ENCODE measurements at regions not wholly inside any gene's neighbourhood (a gene's known extent, or its start where the extent isn't known, plus 50 kb on each side); places are given as distances from the start of the nearest gene placed in this dataset.
A peak's percentile ranks its signal among the peaks of the same experiment; 100 is the strongest.

GRCh38 chr4:108264693-108265092 is 96.0 kb upstream of the LEF1 start:
- peaks cover 2% of the 10 kb centered on the region for H3K4me1 Mint-ChIP-seq (ENCODE audit: low read depth)
- no peaks in the 10 kb centered on the region for H3K9me3 Mint-ChIP-seq (ENCODE audit: low read depth)
- peaks cover 29% of the 10 kb centered on the region for H3K36me3 Mint-ChIP-seq
- no peaks in the 10 kb centered on the region for H3K27me3 Mint-ChIP-seq
- H3K4me3 Mint-ChIP-seq = no peak overlapping the region
- no peak overlapping the region for H3K27ac Mint-ChIP-seq

- Mint-ChIP-seq H3K36me3 (peaks cover 31% of the 10 kb centered on the region), H3K4me3 (no peak overlapping the region), H3K27me3 (no peaks in the 10 kb centered on the region), H3K4me1 (ENCODE audit: low read depth) (peaks cover 2% of the 10 kb centered on the region), H3K9me3 (ENCODE audit: low read depth) (no peaks in the 10 kb centered on the region), H3K27ac (no peak overlapping the region)
Observed at GRCh38 chr4:108263057-108263456, 94.3 kb upstream of the LEF1 start.

GRCh38 chr4:108261026-108261425 is 92.3 kb upstream of the LEF1 start:
- peaks cover 32% of the 10 kb centered on the region for H3K36me3 Mint-ChIP-seq
- H3K27me3 Mint-ChIP-seq = no peaks in the 10 kb centered on the region
- peaks cover 2% of the 10 kb centered on the region for H3K4me1 Mint-ChIP-seq (ENCODE audit: low read depth)
- H3K27ac Mint-ChIP-seq = no peak overlapping the region
- H3K9me3 Mint-ChIP-seq (ENCODE audit: low read depth) = no peaks in the 10 kb centered on the region
- H3K4me3 Mint-ChIP-seq = no peak overlapping the region

GRCh38 chr4:108256538-108256937 is 87.8 kb upstream of the LEF1 start:
- no peak overlapping the region for H3K27ac Mint-ChIP-seq
- H3K9me3 Mint-ChIP-seq (ENCODE audit: low read depth) = no peaks in the 10 kb centered on the region
- no peaks in the 10 kb centered on the region for H3K27me3 Mint-ChIP-seq
- H3K4me1 Mint-ChIP-seq (ENCODE audit: low read depth) = peaks cover 3% of the 10 kb centered on the region
- H3K36me3 Mint-ChIP-seq = peaks cover 24% of the 10 kb centered on the region
- H3K4me3 Mint-ChIP-seq = no peak overlapping the region

DNA sequence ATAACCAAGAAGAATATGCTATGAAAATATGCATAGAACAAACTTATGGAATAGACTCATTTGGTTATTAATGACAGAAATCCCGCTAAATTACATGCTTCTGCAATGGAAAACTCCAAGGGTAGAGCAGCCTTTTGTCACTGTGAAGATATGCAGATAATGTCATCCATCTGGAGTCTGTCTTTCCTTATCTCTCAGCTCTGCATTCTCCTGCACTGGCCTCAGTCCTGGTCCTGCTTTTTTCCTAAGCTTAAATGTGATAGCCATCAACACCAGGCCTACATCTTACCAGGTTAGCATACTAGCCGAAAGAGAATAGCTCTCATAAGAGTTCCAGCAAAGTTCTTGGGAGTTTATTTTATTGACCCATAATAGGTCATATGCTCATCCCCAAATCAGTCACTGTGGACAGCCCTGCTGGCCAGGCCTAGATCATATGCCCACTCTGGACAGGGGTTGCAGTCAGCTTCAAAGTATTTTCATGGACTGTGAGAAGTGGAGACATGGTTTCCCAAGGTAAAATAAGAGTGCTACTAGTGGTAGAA is 86.5 kb upstream of the LEF1 start:
- H3K4me1 Mint-ChIP-seq (ENCODE audit: low read depth) = peaks cover 3% of the 10 kb centered on the region
- H3K27ac Mint-ChIP-seq = no peak overlapping the region
- H3K4me3 Mint-ChIP-seq = no peak overlapping the region
- no peaks in the 10 kb centered on the region for H3K27me3 Mint-ChIP-seq
- no peaks in the 10 kb centered on the region for H3K9me3 Mint-ChIP-seq (ENCODE audit: low read depth)
- peaks cover 22% of the 10 kb centered on the region for H3K36me3 Mint-ChIP-seq

- H3K27me3 Mint-ChIP-seq = no peaks in the 10 kb centered on the region
- H3K4me3 Mint-ChIP-seq = no peak overlapping the region
- peaks cover 12% of the 10 kb centered on the region for H3K9me3 Mint-ChIP-seq (ENCODE audit: low read depth)
Observed at GRCh38 chr4:108249397-108249796, 80.7 kb upstream of the LEF1 start.

GRCh38 chr4:108247387-108248049 is 78.8 kb upstream of the LEF1 start:
- Mint-ChIP-seq H3K9me3 (ENCODE audit: low read depth) (peaks cover 12% of the 10 kb centered on the region), H3K27ac (no peak overlapping the region), H3K4me1 (ENCODE audit: low read depth) (peaks cover 21% of the 10 kb centered on the region), H3K27me3 (no peaks in the 10 kb centered on the region), H3K36me3 (peaks cover 16% of the 10 kb centered on the region), H3K4me3 (no peak overlapping the region)

More at GRCh38 chr4:108249397-108249796, 80.7 kb upstream of the LEF1 start:
- H3K4me1 Mint-ChIP-seq (ENCODE audit: low read depth) = peaks cover 10% of the 10 kb centered on the region
- H3K36me3 Mint-ChIP-seq = peaks cover 27% of the 10 kb centered on the region
- no peak overlapping the region for H3K27ac Mint-ChIP-seq

- Mint-ChIP-seq H3K4me1 (ENCODE audit: low read depth) (peaks cover 22% of the 10 kb centered on the region), H3K36me3 (peaks cover 14% of the 10 kb centered on the region), H3K27me3 (no peaks in the 10 kb centered on the region), H3K27ac (peak overlapping the region; percentile 54), H3K4me3 (no peak overlapping the region), H3K9me3 (ENCODE audit: low read depth) (peaks cover 12% of the 10 kb centered on the region)
Observed at GRCh38 chr4:108244606-108245005, 75.9 kb upstream of the LEF1 start.

- no peaks in the 10 kb centered on the region for H3K9me3 Mint-ChIP-seq (ENCODE audit: low read depth)
- no peaks in the 10 kb centered on the region for H3K27me3 Mint-ChIP-seq
- peaks cover 17% of the 10 kb centered on the region for H3K36me3 Mint-ChIP-seq
- H3K4me1 Mint-ChIP-seq (ENCODE audit: low read depth) = peaks cover 27% of the 10 kb centered on the region
- H3K27ac Mint-ChIP-seq = no peak overlapping the region
- H3K4me3 Mint-ChIP-seq = no peak overlapping the region
Observed at GRCh38 chr4:108240366-108240765, 71.6 kb upstream of the LEF1 start.

DNA sequence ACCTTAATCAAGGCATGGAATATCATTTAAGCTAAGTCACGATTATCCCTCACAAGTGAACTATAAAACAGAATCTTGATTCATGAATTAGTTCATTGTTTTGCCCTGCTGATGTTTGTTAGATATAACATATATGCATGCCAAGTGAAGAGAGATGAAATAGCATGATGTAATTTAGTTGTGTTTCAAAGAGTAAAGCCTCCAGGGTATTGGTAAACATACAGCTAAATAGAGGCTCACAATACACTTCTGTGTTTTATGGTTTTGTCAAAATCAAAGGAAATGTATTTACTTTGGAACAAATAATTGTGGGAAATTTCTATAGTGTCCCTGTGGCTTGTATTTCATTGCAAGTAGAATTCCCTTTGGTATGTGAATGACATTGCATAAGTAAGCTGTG is 69.0 kb upstream of the LEF1 start:
- H3K4me3 Mint-ChIP-seq = no peak overlapping the region
- H3K4me1 Mint-ChIP-seq (ENCODE audit: low read depth) = peaks cover 12% of the 10 kb centered on the region
- H3K27me3 Mint-ChIP-seq = no peaks in the 10 kb centered on the region
- H3K9me3 Mint-ChIP-seq (ENCODE audit: low read depth) = no peaks in the 10 kb centered on the region
- H3K36me3 Mint-ChIP-seq = peaks cover 30% of the 10 kb centered on the region
- no peak overlapping the region for H3K27ac Mint-ChIP-seq

DNA sequence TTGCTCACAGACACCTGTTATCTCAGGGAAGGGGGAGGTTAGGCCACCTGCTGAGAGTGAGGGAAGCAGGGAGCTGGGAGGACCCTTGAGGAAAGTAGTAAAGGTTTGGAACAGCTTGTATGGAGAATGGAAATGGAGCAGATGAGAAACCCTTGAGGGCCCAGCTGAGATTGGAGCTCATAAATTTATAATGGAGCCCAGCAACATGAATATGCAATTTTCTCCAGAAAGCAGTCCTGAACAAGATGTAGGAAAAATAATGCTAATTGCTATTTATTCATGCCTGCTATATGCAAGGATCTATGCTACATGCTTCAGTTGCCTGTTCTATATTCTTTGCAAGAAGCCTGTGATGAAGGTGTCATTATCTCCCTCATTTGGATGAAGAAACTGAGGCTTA is 67.5 kb upstream of the LEF1 start:
- Mint-ChIP-seq H3K36me3 (peaks cover 38% of the 10 kb centered on the region), H3K27ac (no peak overlapping the region), H3K27me3 (no peaks in the 10 kb centered on the region), H3K4me3 (no peak overlapping the region), H3K4me1 (ENCODE audit: low read depth) (peaks cover 19% of the 10 kb centered on the region), H3K9me3 (ENCODE audit: low read depth) (no peaks in the 10 kb centered on the region)

DNA sequence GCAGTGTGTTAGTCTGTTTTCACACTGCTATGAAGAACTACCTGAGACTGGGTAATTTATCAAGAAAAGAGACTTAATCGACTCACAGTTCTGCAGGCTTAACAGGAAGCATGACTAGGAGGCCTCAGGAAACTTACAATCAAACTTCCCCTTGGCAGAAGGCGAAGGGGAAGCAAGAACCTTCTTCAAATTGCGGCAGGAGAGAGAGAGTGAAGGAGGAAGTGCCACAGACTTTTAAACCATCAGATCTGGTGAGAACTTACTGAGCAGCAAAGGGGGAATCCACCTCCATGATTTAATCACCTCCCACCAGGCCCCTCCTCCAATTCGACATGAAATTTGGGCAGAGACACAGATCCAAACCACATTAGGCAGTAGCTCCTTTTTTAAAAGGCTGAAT is 59.2 kb upstream of the LEF1 start:
- Mint-ChIP-seq H3K4me1 (ENCODE audit: low read depth) (peaks cover 10% of the 10 kb centered on the region), H3K36me3 (peaks cover 28% of the 10 kb centered on the region), H3K4me3 (no peak overlapping the region), H3K27ac (no peak overlapping the region), H3K9me3 (ENCODE audit: low read depth) (peaks cover 4% of the 10 kb centered on the region), H3K27me3 (no peaks in the 10 kb centered on the region)

GRCh38 chr4:108224611-108225053 is 55.9 kb upstream of the LEF1 start:
- peaks cover 20% of the 10 kb centered on the region for H3K36me3 Mint-ChIP-seq
- H3K27ac Mint-ChIP-seq = peak overlapping the region; percentile 13
- no peak overlapping the region for H3K4me3 Mint-ChIP-seq
- peaks cover 4% of the 10 kb centered on the region for H3K4me1 Mint-ChIP-seq (ENCODE audit: low read depth)
- peaks cover 4% of the 10 kb centered on the region for H3K9me3 Mint-ChIP-seq (ENCODE audit: low read depth)
- no peaks in the 10 kb centered on the region for H3K27me3 Mint-ChIP-seq

GRCh38 chr4:108223313-108223712 is 54.6 kb upstream of the LEF1 start:
- no peak overlapping the region for H3K4me3 Mint-ChIP-seq
- H3K4me1 Mint-ChIP-seq (ENCODE audit: low read depth) = peaks cover 4% of the 10 kb centered on the region
- H3K36me3 Mint-ChIP-seq = peaks cover 23% of the 10 kb centered on the region
- no peaks in the 10 kb centered on the region for H3K27me3 Mint-ChIP-seq
- peaks cover 4% of the 10 kb centered on the region for H3K9me3 Mint-ChIP-seq (ENCODE audit: low read depth)
- no peak overlapping the region for H3K27ac Mint-ChIP-seq

DNA sequence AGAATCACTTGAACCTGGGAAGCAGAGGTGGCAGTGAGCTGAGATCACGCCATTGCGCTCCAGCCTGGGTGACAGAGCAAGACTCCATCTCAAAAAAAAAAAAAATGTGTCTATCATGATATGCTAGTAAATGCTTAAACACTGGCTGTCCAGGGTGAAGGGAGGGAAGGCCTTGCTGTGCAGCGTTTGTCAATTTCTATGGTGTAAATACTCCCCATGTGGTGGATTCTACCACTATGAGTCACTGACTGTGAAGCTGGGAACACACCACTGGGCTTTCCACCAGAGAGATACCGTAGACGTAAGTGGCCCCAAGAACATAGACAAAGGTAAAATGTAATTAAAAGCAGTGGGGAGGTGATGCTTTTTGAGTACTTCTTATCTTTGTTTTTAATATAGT is 51.3 kb upstream of the LEF1 start:
- Mint-ChIP-seq H3K4me1 (ENCODE audit: low read depth) (no peaks in the 10 kb centered on the region), H3K36me3 (peaks cover 31% of the 10 kb centered on the region), H3K4me3 (no peak overlapping the region), H3K27ac (no peak overlapping the region), H3K9me3 (ENCODE audit: low read depth) (no peaks in the 10 kb centered on the region), H3K27me3 (no peaks in the 10 kb centered on the region)

All from activated naive CD8-positive, alpha-beta T cell (primary cell).